ENCODE measurements at regions not wholly inside any gene's neighbourhood (a gene's known extent, or its start where the extent isn't known, plus 50 kb on each side); places are given as distances from the start of the nearest gene placed in this dataset.

DNA sequence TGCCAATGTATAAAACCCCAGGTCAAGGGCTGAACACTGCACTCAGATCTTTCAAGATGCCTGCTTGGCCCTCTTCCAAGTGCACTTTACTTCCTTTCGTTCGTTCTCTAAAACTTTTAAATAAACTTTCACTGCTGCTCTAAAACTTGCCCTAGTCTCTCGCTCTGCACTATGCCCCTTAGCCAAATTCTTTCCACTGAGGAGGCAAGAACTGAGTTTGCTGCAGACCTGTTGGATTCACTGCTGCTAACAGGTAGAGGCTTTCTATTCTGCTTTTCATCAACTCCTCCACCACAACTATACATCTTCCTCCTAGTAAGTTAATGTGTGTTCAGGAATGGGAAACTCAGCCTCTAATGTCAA is 467.9 kb downstream of the MBD2 start:
- ATAC-seq = no peak
- BruUV-seq (replicated peaks) = no TSS peak
- intact Hi-C loops (cut with micrococcal nuclease) = no loop called here
- Histone ChIP-seq H4K20me1 (replicated peaks; ENCODE audit: control insufficient read depth, insufficient read depth, low read length) (no peaks in the 10 kb centered on the region), H3K27ac (ENCODE audit: extremely low read depth, low read depth, low read length) (no peak overlapping the region), H3K9me3 (replicated peaks; ENCODE audit: control insufficient read depth, insufficient read depth, low read depth, low read length) (no peaks in the 10 kb centered on the region), H2AFZ (ENCODE audit: low read depth, low read length) (no peak overlapping the region), H3K79me2 (ENCODE audit: control insufficient read depth, insufficient read depth, low read length) (no peaks in the 10 kb centered on the region), H3K4me3 (no peak overlapping the region), H3K27me3 (ENCODE audit: control insufficient read depth in 2 of 2, insufficient read depth in 2 of 2, low read length in 2 of 2) (no peaks in the 10 kb centered on the region), H3K36me3 (ENCODE audit: control insufficient read depth, insufficient read depth, low read length) (no peaks in the 10 kb centered on the region), H3K9me1 (ENCODE audit: control insufficient read depth, insufficient read depth, low read length) (no peaks in the 10 kb centered on the region), H3K4me1 (replicated peaks in 1 of 2; ENCODE audit: control insufficient read depth in 2 of 2, insufficient read depth in 2 of 2, low read length in 2 of 2) (no peaks in the 10 kb centered on the region), H3K4me2 (ENCODE audit: insufficient read depth, low read length) (no peak overlapping the region), H3K9ac (ENCODE audit: insufficient read depth in 1 of 2, low read depth in 2 of 2, low read length in 2 of 2) (no peak overlapping the region)
- DNase-seq (ENCODE audit: extremely low read depth in 1 of 4, low spot score in 3 of 4) = no peak
- in situ Hi-C loops (cut with MboI) = no loop called here
- no peak for FAIRE-seq
- ChIA-PET POLR2A (no interaction called here), CTCF (ENCODE audit: low intra/inter-chr PET ratio) (no interaction called here)
- WGBS (ENCODE audit: insufficient coverage, low coverage, missing lambda C conversion rate) = 0% methylated on average over 3 of the region's 3 CpGs
- TF ChIP-seq NFYB (IDR thresholded peaks at IDR 0.05; ENCODE audit: extremely low read depth, insufficient read length) = no peak
- TF ChIP-seq, protein P1, sequence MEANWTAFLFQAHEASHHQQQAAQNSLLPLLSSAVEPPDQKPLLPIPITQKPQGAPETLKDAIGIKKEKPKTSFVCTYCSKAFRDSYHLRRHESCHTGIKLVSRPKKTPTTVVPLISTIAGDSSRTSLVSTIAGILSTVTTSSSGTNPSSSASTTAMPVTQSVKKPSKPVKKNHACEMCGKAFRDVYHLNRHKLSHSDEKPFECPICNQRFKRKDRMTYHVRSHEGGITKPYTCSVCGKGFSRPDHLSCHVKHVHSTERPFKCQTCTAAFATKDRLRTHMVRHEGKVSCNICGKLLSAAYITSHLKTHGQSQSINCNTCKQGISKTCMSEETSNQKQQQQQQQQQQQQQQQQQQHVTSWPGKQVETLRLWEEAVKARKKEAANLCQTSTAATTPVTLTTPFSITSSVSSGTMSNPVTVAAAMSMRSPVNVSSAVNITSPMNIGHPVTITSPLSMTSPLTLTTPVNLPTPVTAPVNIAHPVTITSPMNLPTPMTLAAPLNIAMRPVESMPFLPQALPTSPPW (CRISPR knock-in tag; IDR thresholded peaks at IDR 0.05) = no peak
- no peak for TF ChIP-seq CHD1 (IDR thresholded peaks at IDR 0.05; ENCODE audit: low read length)
- TF ChIP-seq CBX5 (IDR thresholded peaks at IDR 0.05; ENCODE audit: borderline replicate concordance, low read depth) = no peak
- TF ChIP-seq ZNF253 (CRISPR knock-in tag; conservative IDR thresholded peaks at IDR 0.05) = no peak
- TF ChIP-seq ELF4 (CRISPR knock-in tag; IDR thresholded peaks at IDR 0.05) = no peak
- TF ChIP-seq ZNF239 (CRISPR knock-in tag; IDR thresholded peaks at IDR 0.05) = no peak
- TF ChIP-seq ZNF232 (CRISPR knock-in tag; IDR thresholded peaks at IDR 0.05) = no peak
- no peak for TF ChIP-seq ZBTB34 (CRISPR knock-in tag; IDR thresholded peaks at IDR 0.05)
- no peak for TF ChIP-seq EWSR1 (IDR thresholded peaks at IDR 0.05; ENCODE audit: borderline replicate concordance, low read depth, partially characterized antibody)
- no peak for TF ChIP-seq ZHX1 (conservative IDR thresholded peaks at IDR 0.05; ENCODE audit: low read length)
- no peak for TF ChIP-seq ZNF561 (CRISPR knock-in tag; conservative IDR thresholded peaks at IDR 0.05)
- TF ChIP-seq ZNF324 (CRISPR knock-in tag; IDR thresholded peaks at IDR 0.05) = no peak
- TF ChIP-seq, protein P2, sequence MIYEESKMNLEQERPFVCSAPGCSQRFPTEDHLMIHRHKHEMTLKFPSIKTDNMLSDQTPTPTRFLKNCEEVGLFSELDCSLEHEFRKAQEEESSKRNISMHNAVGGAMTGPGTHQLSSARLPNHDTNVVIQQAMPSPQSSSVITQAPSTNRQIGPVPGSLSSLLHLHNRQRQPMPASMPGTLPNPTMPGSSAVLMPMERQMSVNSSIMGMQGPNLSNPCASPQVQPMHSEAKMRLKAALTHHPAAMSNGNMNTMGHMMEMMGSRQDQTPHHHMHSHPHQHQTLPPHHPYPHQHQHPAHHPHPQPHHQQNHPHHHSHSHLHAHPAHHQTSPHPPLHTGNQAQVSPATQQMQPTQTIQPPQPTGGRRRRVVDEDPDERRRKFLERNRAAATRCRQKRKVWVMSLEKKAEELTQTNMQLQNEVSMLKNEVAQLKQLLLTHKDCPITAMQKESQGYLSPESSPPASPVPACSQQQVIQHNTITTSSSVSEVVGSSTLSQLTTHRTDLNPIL (CRISPR knock-in tag; IDR thresholded peaks at IDR 0.05) = no peak

Data from K562 (cell line).